HEK293 (cell line): ENCODE measurements at regions not wholly inside any gene's neighbourhood (a gene's known extent, or its start where the extent isn't known, plus 50 kb on each side); places are given as distances from the start of the nearest gene placed in this dataset.
"Not testable (repeated sequence)": the region's sequence is repeated elsewhere in the genome, so short reads cannot be mapped to it uniquely, and the experiment has no call there.

Source experiments
- CTCF ChIA-PET: fragments of 350-600 bp; formaldehyde crosslinking; extraction: SDS; loops from one replicate; lab custom pipeline; 2021; ENCODE audit warnings: antibody characterized with exemption; lab: Yijun Ruan, JAX
- POLR2A ChIA-PET: fragments of 300-600 bp; formaldehyde crosslinking; extraction: SDS; loops from one replicate; lab custom pipeline; 2020; ENCODE audit warnings: antibody characterized with exemption, inconsistent platforms; lab: Yijun Ruan, JAX
- H3K27ac ChIP-seq: fragments of 200-500 bp; sonication (Bioruptor generic); 2 replicates; pipeline ENCODE4 v1.5.1; 2014; ENCODE audit warnings: low read depth, low read length, control low read depth, inconsistent platforms; ENCODE audit errors: extremely low read depth
- H3K36me3 ChIP-seq, 2 experiments: fragments of 200-500 bp in 1 of 2; sonication (Bioruptor generic) in 1 of 2; 1 replicate in 1 of 2; 2 replicates in 1 of 2; pipeline ENCODE4 v1.5.1; 2014 to 2017; ENCODE audit warnings: inconsistent platforms in 2 of 2, low read length in 2 of 2; ENCODE audit not compliant: control insufficient read depth in 2 of 2, insufficient read depth in 1 of 2
- H3K4me1 ChIP-seq: fragments of 200-500 bp; sonication (Bioruptor generic); 2 replicates; pipeline ENCODE4 v1.5.1; 2014; ENCODE audit warnings: mild to moderate bottlenecking, low read length, inconsistent platforms; ENCODE audit not compliant: control insufficient read depth, insufficient read depth
- H3K4me3 ChIP-seq: 2 replicates; pipeline ENCODE4 v1.5.1; 2011; ENCODE audit warnings: low read depth, mild to moderate bottlenecking, control low read depth, low read length, moderate library complexity
- H3K9me3 ChIP-seq: fragments of 200-500 bp; sonication (Bioruptor generic); 2 replicates; pipeline ENCODE4 v1.5.1; 2014; ENCODE audit warnings: low read depth, low read length, inconsistent platforms; ENCODE audit not compliant: control insufficient read depth, insufficient read depth
- AEBP2 ChIP-seq: fragments of 450-650 bp; formaldehyde crosslinking; IDR thresholded peaks from 2 replicates; pipeline ENCODE4 v1.5.1; 2016; ENCODE audit warnings: missing biosample characterization, missing genetic modification characterization, borderline replicate concordance
- GFI1B ChIP-seq: fragments of 450-650 bp; formaldehyde crosslinking; IDR thresholded peaks from 2 replicates; pipeline ENCODE4 v1.5.1; 2016; ENCODE audit warnings: missing biosample characterization, missing genetic modification characterization
- HOXA7 ChIP-seq: sonication (generic); formaldehyde crosslinking; IDR thresholded peaks from 2 replicates; pipeline ENCODE4 v1.8.1; 2022; ENCODE audit warnings: missing genetic modification reagents, borderline replicate concordance
- KLF1 ChIP-seq: fragments of 450-650 bp; formaldehyde crosslinking; IDR thresholded peaks from 2 replicates; pipeline ENCODE4 v1.5.1; 2016; ENCODE audit warnings: missing biosample characterization, missing genetic modification characterization
- KLF8 ChIP-seq: fragments of 450-650 bp; formaldehyde crosslinking; IDR thresholded peaks from 2 replicates; pipeline ENCODE4 v1.5.1; 2016; ENCODE audit warnings: missing biosample characterization, missing genetic modification characterization
- SCRT1 ChIP-seq: fragments of 450-650 bp; formaldehyde crosslinking; IDR thresholded peaks from 2 replicates; pipeline ENCODE4 v1.5.1; 2016; ENCODE audit warnings: missing biosample characterization, missing genetic modification characterization, borderline replicate concordance
- SCRT2 ChIP-seq: fragments of 450-650 bp; formaldehyde crosslinking; IDR thresholded peaks from 2 replicates; pipeline ENCODE4 v1.5.1; 2016; ENCODE audit warnings: missing biosample characterization, missing genetic modification characterization
- SP7 ChIP-seq: fragments of 450-650 bp; formaldehyde crosslinking; IDR thresholded peaks from 2 replicates; pipeline ENCODE4 v1.5.1; 2016; ENCODE audit warnings: missing biosample characterization, missing genetic modification characterization
- ZBTB21 ChIP-seq: fragments of 450-650 bp; formaldehyde crosslinking; IDR thresholded peaks from 2 replicates; pipeline ENCODE4 v1.5.1; 2017; ENCODE audit warnings: missing biosample characterization, missing genetic modification characterization
- ZEB2 ChIP-seq: fragments of 450-650 bp; formaldehyde crosslinking; IDR thresholded peaks from 2 replicates; pipeline ENCODE4 v1.5.1; 2016; ENCODE audit warnings: missing biosample characterization, missing genetic modification characterization
- ZFP69B ChIP-seq: fragments of 450-650 bp; formaldehyde crosslinking; IDR thresholded peaks from 2 replicates; pipeline ENCODE4 v1.5.1; 2016; ENCODE audit warnings: missing biosample characterization, missing genetic modification characterization
- ZNF121 ChIP-seq: fragments of 450-650 bp; formaldehyde crosslinking; IDR thresholded peaks from 2 replicates; pipeline ENCODE4 v1.5.1; 2016; ENCODE audit warnings: missing biosample characterization, missing genetic modification characterization
- ZNF311 ChIP-seq: fragments of 450-650 bp; formaldehyde crosslinking; IDR thresholded peaks from 2 replicates; pipeline ENCODE4 v1.5.1; 2017; ENCODE audit warnings: missing biosample characterization, missing genetic modification characterization, borderline replicate concordance
- ZNF335 ChIP-seq: fragments of 450-650 bp; formaldehyde crosslinking; conservative IDR thresholded peaks from 2 replicates; pipeline ENCODE4 v1.5.1; 2016; ENCODE audit warnings: missing biosample characterization, missing genetic modification characterization
- ZNF362 ChIP-seq: fragments of 450-650 bp; formaldehyde crosslinking; IDR thresholded peaks from 2 replicates; pipeline ENCODE4 v1.5.1; 2016; ENCODE audit warnings: missing biosample characterization, missing genetic modification characterization
- ZNF366 ChIP-seq: fragments of 450-650 bp; formaldehyde crosslinking; conservative IDR thresholded peaks from 2 replicates; pipeline ENCODE4 v1.5.1; 2016; ENCODE audit warnings: missing biosample characterization, missing genetic modification characterization
- ZNF37A ChIP-seq: fragments of 450-650 bp; IDR thresholded peaks from 2 replicates; pipeline ENCODE4 v1.5.1; 2018; ENCODE audit warnings: missing biosample characterization, missing genetic modification characterization
- ZNF433 ChIP-seq: fragments of 450-650 bp; formaldehyde crosslinking; IDR thresholded peaks from 2 replicates; pipeline ENCODE4 v1.5.1; 2016; ENCODE audit warnings: missing biosample characterization, missing genetic modification characterization, low read depth
- ZNF510 ChIP-seq: fragments of 450-650 bp; formaldehyde crosslinking; IDR thresholded peaks from 2 replicates; pipeline ENCODE4 v1.5.1; 2018; ENCODE audit warnings: mild to moderate bottlenecking, missing genetic modification characterization, missing biosample characterization; ENCODE audit not compliant: insufficient replicate concordance
- ZNF558 ChIP-seq: fragments of 450-650 bp; formaldehyde crosslinking; IDR thresholded peaks from 2 replicates; pipeline ENCODE4 v1.5.1; 2016; ENCODE audit warnings: missing biosample characterization, missing genetic modification characterization
- ZNF629 ChIP-seq: fragments of 450-650 bp; formaldehyde crosslinking; IDR thresholded peaks from 2 replicates; pipeline ENCODE4 v1.5.1; 2017; ENCODE audit warnings: missing biosample characterization, missing genetic modification characterization
- ZNF639 ChIP-seq: fragments of 450-650 bp; formaldehyde crosslinking; IDR thresholded peaks from 2 replicates; pipeline ENCODE4 v1.5.1; 2016; ENCODE audit warnings: missing biosample characterization, missing genetic modification characterization
- ZNF704 ChIP-seq: fragments of 450-650 bp; formaldehyde crosslinking; IDR thresholded peaks from 2 replicates; pipeline ENCODE4 v1.5.1; 2016; ENCODE audit warnings: missing biosample characterization, missing genetic modification characterization
- ZNF777 ChIP-seq: fragments of 450-650 bp; formaldehyde crosslinking; IDR thresholded peaks from 2 replicates; pipeline ENCODE4 v1.5.1; 2017; ENCODE audit warnings: missing biosample characterization, missing genetic modification characterization, borderline replicate concordance

GRCh38 chr10:78606766-78607165, 462.0 kb upstream of the ZMIZ1 start:
- H3K4me3 ChIP-seq, H3K4me1 ChIP-seq, CTCF ChIA-PET, H3K9me3 ChIP-seq, H3K27ac ChIP-seq, POLR2A ChIA-PET, H3K36me3 ChIP-seq: not testable (repeated sequence)
- TF ChIP-seq SCRT2 (tag by site-specific recombination) (peak; percentile 89), SCRT1 (peak; percentile 89)

- ChIA-PET POLR2A (no interaction called here), CTCF (interaction anchor here (0.6 to 1.7 kb wide), 2 partner anchors 9 to 37 kb away, joined by 3 to 4 read pairs; no protein-coding TSS in a partner anchor)
- TF ChIP-seq KLF8 (tag by site-specific recombination) (no peak), ZEB2 (tag by site-specific recombination) (no peak), ZNF639 (tag by site-specific recombination) (no peak), ZBTB21 (no peak), ZNF629 (tag by site-specific recombination) (no peak), ZNF510 (no peak), ZNF433 (tag by site-specific recombination) (no peak), ZNF558 (no peak), SP7 (tag by site-specific recombination) (no peak), ZNF777 (tag by site-specific recombination) (no peak), ZNF335 (tag by site-specific recombination) (no peak)
- Histone ChIP-seq H3K4me3 (no peak overlapping the region), H3K27ac (no peak overlapping the region), H3K4me1 (0 out of 2 replicates have a peak, but pooled peaks cover 3% of the 10 kb centered on the region), H3K9me3 (no peaks in the 10 kb centered on the region), H3K36me3 (no peaks in the 10 kb centered on the region)
These were observed 458.8 kb upstream of the ZMIZ1 start for GRCh38 chr10:78609976-78610375.

- Histone ChIP-seq H3K9me3 (no peaks in the 10 kb centered on the region), H3K36me3 (no peaks in the 10 kb centered on the region), H3K27ac (no peak overlapping the region), H3K4me3 (no peak overlapping the region), H3K4me1 (0 out of 2 replicates have a peak, but pooled peaks cover 3% of the 10 kb centered on the region)
- POLR2A ChIA-PET: no interaction called here
- CTCF ChIA-PET: no interaction called here
- TF ChIP-seq KLF1 (tag by site-specific recombination): no peak
- peak; percentile 91 for TF ChIP-seq ZNF366 (tag by site-specific recombination)
These were observed 455.6 kb upstream of the ZMIZ1 start for GRCh38 chr10:78613132-78613531.

- POLR2A ChIA-PET: no interaction called here
- H3K9me3 ChIP-seq: no peaks in the 10 kb centered on the region
- H3K27ac ChIP-seq: no peak overlapping the region
- TF ChIP-seq GFI1B (tag by site-specific recombination) (no peak), HOXA7 (CRISPR knock-in tag) (no peak), ZNF777 (tag by site-specific recombination) (no peak), ZNF121 (no peak), ZNF362 (tag by site-specific recombination) (no peak), ZFP69B (tag by site-specific recombination) (no peak), ZNF311 (tag by site-specific recombination) (no peak), ZNF704 (tag by site-specific recombination) (no peak), ZNF37A (tag by site-specific recombination) (no peak), AEBP2 (tag by site-specific recombination) (no peak)
- H3K4me3 ChIP-seq: no peak overlapping the region
- CTCF ChIA-PET: no interaction called here
- no peaks in the 10 kb centered on the region for H3K36me3 ChIP-seq
- 0 out of 2 replicates have a peak, but pooled peaks cover 3% of the 10 kb centered on the region for H3K4me1 ChIP-seq
These were observed 454.5 kb upstream of the ZMIZ1 start for GRCh38 chr10:78614267-78614666.
